Activated CD4-positive, alpha-beta T cell treated with anti-CD3 and anti-CD28 coated beads, Interleukin-2, amount 50 U/mL, for 4 hours (primary cell): ENCODE measurements at regions not wholly inside any gene's neighbourhood (a gene's known extent, or its start where the extent isn't known, plus 50 kb on each side); places are given as distances from the start of the nearest gene placed in this dataset.

ENCODE experiments used
- DNase-seq, 2 experiments: peaks; one replicate each; pipeline ENCODE4 v3.0.0-alpha.2; 2020

DNA sequence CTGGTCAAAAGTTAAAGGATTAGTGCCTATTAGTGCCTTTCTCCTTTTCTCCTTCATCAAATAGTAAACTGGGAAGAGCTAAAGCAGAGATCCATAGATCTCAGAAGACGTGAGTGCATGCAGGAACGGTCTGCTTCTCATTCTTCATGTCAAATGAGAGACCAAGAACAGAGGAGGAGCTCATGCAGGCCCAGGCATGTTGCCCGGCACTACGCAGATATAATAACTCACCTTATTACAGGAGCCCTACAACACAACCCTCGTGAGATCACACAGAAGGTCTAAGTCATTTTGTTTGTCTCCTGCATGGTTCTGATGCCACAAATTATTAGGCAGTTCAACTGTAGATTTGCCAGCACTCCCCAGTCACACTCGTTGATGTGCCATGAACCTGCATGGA is 71.8 kb downstream of the CMPK2 start:
- no peak for DNase-seq

DNA sequence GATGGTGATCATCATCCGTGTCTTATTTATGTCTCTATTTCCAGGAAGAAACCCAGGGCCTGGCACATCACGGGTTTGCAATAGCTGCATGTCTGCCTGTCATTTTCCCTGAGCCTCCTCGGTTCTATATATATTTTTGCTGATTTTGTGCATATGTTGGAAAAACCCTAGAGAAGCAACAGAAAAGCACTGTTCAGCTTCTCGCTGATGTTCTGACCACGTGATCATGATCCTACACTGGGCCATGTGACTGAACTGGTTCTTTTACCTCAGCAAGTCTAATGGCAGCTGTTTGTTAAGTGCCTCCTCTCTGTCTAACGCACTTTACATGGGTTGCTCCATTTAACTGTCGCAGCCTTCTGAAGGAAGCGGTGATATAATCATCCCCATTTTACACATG is 71.3 kb downstream of the CMPK2 start:
- no peak for DNase-seq
